ENCODE measurements at regions not wholly inside any gene's neighbourhood (a gene's known extent, or its start where the extent isn't known, plus 50 kb on each side); places are given as distances from the start of the nearest gene placed in this dataset.
"Not testable (repeated sequence)": the region's sequence is repeated elsewhere in the genome, so short reads cannot be mapped to it uniquely, and the experiment has no call there.

DNA sequence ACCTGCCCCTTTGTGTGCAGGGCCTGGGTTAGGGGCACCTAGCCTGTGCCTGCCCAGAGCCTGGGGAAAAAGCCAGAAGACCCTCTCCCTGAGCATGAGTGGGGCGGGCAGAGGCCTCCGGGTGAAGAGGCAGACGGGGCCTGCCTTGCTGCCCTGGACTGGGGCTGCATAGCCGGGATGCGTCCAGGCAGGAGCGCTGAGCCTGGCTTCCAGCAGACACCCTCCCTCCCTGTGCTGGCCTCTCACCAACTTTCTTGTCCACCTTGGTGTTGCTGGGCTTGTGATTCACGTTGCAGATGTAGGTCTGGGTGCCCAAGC is 216.1 kb downstream of the TMEM121 start:
- no peak for DNase-seq

DNA sequence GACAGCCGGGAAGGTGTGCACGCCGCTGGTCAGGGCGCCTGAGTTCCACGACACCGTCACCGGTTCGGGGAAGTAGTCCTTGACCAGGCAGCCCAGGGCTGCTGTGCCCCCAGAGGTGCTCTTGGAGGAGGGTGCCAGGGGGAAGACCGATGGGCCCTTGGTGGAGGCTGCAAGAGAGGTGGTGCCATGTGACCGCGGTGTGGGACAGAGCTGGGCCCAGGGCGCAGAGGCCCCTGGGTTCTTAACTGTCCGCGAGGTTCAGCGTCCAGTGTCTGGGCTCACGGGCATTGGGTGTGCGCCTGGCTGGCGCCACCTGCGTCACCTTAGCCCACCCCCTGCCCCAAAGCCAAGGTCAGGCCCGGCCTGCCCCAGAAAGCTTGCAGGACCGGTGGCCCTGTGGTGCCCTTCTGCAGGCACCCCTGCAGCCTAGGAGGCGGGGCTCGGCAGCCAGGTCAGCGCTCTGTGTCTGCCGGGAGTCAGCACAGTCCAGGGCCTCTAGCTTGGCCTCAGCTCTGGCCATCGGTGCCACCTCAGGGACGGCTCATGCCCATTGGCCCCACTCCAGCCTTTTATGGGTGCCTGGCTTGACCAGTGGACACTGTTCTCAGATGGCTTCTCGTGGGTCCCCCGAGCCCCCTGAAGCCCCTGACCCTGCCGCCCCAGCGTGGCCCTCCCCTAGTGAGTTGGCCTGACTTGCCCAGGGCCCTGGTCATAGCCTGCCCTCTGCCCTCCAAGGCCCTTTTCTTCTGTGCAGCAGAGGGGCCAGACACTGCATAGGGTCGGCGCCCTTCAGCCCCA is 216.7 kb downstream of the TMEM121 start:
- not testable (repeated sequence) for DNase-seq

DNA sequence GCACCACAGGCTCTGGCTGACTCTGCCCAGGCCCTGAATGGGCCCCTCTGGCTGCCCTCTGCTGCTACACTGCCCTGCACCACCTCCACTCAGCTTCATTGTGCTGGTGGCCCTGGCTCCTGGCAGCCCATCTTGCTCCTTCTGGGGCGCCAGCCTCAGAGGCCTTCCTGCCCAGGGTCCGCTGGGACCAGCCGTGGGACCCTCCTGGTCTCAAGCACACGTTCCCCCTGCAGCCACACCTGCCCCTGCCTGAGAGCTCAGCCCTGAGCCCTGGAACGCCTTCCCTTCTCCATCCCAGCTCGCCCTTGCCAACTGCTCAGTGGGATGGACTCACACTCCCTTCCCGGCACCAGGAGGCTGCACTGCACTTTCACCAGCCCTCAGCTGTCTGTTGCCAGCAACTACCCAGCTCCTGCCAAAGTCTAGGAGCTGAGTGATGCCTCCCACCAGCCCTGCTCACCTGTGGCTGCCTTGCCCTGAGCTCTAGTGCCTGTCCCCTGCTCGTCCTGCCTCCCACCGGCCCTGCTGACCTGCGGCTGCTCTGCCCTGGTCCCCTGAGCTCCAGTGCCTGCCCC is 217.9 kb downstream of the TMEM121 start:
- not testable (repeated sequence) for DNase-seq

DNA sequence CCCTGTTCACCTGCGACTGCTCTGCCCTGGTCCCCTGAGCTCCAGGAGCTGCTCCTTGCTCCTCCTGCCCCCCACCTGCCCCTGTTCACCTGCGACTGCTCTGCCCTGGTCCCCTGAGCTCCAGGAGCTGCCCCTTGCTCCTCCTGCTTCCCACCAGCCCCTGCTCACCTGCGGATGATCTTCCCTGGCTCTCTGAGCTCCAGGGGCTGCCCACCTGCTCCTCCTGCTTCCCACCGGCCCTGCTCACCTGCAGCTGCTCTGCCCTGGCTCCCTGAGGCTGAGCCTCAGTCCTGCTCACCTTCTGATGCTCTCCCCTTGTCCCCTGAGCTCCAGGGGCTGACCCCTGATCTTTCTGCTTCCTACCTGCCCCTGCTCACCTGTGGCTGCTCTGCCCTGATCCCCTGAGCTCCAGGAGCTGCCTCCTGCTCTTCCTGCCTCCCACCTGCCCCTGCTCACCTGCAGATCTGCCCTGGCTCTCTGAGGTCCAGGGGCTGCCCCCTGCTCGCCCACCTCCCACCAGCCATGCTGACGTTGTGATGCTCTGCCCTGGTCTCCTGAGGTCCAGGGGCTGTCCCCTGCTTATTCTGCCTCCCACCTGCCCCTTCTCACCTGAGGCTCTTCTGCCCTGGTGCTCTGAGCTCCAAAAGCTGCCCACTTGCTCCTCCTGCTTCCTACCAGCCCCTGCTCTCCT is 219.2 kb downstream of the TMEM121 start:
- no peak for DNase-seq

DNA sequence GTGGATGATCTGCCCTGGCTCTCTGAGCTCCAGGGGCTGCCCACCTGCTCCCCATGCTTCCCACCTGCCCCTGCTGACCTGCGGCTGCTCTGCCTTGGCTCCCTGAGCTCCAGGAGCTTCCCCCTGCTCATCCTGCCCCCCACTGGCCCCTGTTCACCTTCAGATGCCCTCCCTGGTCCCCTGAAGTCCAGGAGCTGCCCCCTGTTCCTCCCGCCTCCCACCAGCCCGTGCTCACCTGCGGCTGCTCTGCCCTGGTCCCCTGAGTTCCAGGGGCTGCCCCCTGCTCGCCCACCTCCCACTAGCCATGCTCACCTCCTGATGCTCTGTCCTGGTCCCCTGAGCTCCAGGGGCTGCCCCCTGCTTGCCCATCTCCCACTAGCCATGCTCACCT is 219.7 kb downstream of the TMEM121 start:
- DNase-seq, result no peak

DNA sequence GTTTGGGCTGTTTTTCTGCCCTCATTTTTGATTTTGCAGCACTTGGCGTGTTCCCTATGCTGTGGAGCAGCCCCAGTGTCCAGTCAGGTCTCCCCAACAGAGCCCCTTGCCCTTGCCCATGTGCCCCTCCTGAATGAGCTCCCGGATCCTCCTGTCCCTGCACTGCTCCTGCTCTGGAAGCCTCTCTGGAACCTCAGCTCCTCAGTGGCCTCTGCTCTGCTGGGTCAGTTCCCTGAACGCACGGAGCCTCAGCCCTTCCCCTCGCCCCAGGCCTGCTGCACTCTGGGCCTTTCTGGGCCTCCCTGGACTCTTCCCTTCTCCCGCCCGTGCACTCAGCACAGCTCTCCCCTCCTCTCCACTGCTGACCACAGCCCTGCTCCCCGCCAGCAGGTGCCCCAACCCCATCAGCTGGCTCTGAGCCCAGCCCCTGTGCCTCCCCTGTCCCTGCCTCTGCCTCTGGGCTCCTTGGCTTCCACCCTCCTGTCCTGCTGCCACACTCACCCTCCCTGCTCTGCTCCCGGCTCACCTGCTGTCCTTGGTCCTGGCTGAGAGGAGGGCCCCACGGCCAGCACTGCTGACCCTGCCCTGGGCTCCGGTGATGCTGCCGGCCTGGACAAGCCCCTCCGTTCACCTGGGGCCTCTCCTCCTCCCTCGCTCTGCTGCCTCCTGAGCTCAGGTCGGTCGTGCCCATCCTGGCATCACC is 220.6 kb downstream of the TMEM121 start:
- not testable (repeated sequence) for DNase-seq

DNA sequence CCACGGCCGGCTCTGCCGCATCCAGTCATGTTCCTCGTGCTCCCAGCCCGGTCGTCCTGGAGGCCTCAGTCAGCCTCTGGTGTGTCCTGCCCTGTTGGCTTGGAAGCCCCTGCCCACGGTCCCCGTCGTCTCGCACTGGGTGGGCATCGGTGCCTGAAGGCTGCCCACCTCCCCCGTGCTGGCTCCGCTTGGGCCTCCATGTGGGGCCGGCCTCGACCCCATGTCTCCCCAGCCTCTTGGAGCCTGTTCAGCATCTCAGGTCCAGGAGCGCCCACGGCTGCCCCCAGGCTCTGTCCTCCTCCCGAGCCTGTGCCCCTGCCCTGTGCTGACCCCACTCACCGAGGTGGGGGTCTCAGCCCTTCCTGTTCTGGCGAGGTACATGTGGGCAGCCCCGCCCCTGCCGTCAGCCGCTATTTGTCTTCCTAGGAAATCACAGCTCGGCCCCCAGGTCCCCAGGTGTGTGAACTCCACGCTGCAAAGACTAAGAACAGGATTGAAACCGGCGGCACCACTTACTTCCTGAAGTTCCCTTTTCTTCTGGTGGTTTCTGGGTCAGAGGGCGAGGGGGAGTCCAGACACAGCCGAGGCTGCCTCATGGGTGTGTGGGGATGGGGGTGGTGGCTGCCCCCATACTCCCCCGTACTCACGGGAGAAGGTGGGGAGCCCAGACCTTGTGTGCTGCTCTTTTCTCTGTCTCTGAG is 221.3 kb downstream of the TMEM121 start:
- DNase-seq, result not testable (repeated sequence)

DNA sequence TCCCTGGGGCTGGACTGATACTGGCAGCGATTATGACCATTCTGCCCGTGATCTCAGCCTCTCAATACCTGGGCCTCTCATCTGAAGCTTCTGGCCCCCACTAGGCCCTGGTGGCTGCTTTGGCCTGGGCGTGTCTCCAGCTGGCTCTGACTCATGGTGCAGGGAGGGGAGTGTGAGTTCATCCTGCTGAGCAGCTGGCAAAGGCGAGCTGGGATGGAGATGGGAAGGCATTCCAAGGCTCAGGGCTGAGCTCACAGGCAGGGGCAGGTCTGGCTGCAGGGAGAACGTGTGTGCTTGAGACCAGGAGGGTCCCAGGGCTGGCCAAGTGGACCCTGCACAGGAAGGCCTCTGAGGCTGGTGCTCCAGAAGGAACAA is 221.8 kb downstream of the TMEM121 start:
- no peak for DNase-seq

DNA sequence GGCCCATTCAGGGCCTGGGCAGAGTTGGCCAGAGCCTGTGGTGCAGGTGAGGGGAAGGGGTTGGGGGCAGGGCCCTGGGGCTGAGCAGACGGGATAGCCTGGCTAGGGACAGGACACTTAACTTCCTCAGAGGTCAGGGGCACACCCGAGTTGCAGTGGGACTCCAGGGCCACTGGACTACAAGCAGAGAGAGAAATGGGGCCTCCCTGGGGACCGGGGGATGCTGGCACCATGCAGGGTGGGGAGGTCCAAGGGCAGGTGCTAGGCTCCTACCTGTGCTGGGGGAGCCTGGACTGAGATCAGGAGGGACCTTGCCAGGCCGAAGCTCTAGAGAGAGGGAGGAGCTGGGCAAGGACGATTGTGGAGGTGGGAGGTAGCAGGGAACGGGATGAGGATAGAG is 222.3 kb downstream of the TMEM121 start:
- DNase-seq, result not testable (repeated sequence)

DNA sequence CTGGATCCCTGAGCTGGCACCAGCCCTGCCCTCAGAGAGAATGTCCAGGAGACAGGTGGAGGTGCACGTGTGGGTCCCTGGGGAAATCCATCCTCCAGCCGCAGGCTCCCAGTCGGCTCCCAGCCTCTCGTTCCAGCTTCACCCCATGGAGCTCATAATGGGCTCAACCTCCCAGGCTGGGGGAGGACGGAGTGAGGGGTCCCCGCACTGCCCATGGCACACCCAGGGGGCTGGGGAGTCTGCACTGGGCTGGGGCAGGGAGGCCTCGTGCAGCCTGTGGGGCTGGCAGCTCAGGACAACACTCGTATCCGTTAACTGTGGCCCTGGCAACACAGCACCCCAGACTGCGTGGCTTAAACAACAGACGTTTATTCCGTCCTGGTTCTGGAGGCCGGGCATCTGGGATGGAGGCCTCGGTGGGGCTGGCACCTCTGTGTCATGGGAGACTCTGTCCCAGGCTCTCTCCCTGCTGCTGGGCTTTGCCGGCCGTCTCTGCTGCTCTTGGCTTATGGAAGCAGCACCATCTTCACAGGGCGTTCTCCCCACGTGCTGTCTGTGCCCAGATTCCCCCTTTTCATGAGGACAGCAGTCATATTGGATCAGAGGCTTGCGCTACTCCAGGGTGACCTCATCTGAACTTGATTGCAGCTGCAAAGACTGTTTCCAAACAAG is 223.6 kb downstream of the TMEM121 start:
- not testable (repeated sequence) for DNase-seq

DNA sequence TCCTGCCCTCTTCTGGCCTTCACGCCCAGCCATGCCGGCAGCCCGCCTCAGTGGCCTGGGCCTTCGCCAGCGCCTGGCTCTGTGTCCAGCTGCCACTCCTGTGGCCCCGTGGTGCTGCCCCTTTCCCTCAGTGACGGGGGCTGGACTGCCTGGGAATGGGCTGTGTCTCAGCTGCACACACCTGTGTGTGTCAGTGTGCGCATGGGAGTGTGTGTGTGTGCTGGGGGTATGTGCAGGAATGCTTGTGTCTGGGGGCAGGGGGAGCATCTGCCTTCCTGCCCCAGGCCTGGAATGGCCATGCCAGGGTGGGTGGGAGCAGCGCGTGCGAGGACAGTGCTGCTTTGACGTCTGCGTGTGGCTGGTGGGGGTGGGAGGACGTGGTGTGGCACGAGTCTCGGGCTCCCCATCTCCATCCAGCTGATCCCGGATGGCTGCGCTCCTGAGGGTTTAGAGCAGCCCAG is 224.9 kb downstream of the TMEM121 start:
- not testable (repeated sequence) for DNase-seq

DNA sequence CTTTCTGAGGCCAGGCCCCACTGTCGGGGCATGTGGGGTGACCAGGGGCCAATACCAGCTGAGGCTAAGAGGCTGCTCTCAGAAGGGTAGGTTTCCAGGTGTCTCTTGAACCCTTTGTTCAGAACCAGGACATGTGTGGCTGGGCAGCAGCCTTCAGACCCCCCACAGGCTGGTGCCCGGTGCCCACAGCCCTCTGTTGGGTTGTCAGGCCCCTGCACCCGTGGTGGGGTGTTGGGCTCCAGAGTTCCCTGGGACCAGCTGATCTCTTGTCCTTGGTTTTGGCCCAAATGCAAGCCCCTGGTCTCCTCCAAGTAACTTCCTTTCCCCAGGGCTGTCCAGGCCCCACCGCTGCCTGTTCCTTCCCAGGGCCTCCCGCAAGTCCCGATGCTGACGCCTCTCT is 226.0 kb downstream of the TMEM121 start:
- not testable (repeated sequence) for DNase-seq

DNA sequence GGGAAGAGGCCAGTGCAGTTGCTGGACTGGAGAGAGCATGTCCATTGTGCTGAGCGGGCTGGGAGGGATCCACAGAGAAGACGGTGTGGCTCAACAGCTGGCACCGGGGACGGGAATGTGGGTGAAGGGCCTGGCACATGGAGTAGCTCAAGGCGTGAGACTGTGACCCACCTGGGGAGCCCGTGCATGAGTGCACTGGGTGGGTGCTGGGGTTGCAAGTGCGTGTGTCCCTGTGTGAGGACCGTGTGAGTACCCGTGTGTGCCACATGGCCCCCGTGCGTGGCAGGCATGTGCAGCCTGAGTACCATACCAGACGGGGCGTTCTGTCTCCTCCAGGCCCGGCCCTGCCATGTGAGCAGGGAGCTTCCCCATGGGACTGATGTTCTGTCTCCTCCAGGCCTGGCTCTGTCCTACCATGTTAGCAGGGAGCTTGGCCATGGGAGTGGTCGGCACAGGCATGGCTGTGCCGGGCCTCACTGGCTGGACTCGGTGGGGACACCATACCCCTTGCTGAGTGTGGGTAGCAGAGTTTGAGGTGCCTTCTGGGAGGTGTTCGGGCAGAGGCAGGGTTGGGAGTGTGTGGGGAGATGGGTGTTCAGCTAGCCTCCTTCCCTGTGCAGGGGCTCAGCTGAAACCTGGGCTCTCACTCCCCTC is 234.4 kb downstream of the TMEM121 start:
- no peak for DNase-seq

DNA sequence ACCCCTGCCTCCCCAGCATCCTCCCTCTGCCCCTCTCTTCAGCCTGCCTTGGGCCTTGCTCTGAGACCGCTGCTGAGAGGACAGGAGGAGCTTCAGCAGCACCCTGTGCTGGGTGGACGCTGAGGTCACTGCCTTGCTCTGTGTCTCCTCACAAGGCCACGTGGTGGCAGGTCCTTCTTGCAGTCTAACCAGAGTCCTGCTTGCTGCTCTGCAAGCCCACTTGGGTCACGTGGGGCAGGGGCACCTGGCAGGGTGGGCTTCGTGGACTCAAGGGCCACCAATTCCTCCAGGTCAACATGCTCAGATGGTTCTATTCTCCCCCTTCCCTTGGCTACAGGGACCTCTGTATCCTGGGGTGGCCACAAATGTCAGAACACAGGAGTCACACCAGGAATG is 235.0 kb downstream of the TMEM121 start:
- not testable (repeated sequence) for DNase-seq

DNA sequence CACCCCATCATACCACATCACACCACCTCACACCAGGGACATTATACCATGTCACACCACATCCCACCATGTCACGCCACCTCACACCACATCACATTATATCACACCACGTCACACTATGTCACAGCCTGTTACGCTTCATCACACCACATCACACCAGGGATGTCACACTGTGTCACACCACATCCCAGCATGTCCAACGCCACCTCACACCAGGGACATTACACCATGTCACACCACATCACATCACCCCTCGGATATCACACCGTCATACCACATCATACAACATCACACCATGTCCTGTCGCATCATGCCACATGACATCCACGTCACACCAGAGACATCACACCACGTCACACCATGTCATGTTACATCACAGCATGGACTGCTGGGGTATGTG is 235.5 kb downstream of the TMEM121 start:
- no peak for DNase-seq

DNA sequence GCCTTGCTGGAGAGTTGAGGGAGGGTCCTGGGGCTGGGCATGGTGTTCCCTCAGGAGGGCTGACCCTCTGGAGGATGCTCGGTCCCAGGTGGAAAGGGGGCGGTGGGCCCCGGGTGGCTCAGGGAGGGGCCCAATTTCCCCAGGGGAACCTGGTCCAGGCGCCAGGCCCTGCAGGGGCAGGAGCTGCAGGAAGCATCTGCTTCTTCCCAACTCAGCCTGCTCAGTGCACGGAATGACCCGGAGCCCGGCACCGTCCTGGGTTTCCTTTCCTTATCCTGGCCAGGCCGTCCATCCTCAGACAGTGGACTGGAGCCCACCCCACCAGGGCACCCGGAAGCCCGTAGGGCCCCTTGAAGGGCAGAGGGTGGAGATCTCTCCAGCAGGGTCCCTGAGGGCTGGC is 235.9 kb downstream of the TMEM121 start:
- not testable (repeated sequence) for DNase-seq

DNA sequence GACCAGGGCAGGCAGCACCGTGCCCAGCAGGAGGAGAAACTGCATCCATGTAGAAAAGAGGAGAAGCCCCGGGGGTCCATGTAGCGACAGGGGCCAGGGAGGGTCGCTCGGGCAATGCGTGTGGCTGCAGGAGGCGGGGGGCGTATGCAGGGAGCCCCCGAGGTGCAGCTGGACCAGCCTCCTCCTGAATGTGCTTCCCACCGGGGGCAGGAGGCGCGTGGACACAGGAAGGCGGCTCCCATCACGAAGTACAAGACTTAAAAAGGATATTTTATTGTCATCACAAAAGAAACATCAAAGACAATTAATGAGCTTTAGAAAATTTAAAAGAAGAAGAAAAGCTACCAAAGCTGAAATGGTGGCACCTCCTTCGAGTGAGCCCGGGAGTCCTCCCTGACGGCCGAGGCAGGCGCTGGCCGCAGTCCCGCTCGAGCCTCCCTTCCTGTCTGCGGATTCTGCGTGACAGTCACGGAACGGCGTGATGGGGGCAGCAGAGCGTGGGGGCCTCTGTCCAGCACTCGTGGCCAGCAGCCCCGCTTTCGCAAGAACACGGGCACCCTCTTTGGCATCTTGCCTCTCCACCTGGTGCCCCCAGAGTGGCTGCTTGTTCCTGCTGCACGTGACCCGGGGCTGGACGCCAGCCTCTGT is 238.0 kb downstream of the TMEM121 start:
- DNase-seq, result not testable (repeated sequence)

DNA sequence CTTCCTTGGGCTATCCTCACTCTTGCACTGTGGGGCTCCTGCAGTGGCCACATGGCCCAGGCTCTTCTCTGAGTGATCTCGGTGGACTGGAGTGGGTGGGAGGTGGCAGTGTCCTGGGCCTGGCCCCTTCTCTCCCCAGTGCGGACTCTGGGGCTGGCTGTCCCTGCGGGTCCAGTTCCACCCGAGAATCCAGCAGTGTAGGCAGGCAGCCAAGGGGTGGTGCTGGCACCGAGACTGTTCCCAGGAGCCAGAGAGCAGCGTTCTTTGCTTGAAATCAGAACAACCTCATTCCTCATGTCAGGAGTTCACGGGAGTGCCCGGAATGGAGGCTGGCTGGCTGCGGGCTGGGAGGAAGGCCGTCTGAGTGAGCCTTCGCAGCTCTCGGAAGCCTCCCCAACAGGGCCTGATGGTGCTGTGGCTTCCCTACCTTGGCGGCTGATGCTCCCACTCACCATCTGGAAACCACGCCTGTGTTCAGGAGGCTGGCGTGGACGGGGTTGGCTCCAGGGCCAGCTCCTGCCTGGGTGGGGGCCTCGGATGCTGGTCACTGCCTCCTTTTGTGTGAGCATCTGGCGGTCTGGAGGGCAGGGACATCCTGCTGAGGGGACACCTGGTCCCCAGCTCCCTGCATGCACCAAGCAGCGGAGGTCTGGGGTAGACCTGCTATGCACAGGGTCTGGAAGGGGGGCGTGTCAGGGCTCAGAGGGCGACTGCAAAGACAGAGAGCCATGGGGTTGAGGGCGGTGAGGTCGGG is 238.9 kb downstream of the TMEM121 start:
- not testable (repeated sequence) for DNase-seq

DNA sequence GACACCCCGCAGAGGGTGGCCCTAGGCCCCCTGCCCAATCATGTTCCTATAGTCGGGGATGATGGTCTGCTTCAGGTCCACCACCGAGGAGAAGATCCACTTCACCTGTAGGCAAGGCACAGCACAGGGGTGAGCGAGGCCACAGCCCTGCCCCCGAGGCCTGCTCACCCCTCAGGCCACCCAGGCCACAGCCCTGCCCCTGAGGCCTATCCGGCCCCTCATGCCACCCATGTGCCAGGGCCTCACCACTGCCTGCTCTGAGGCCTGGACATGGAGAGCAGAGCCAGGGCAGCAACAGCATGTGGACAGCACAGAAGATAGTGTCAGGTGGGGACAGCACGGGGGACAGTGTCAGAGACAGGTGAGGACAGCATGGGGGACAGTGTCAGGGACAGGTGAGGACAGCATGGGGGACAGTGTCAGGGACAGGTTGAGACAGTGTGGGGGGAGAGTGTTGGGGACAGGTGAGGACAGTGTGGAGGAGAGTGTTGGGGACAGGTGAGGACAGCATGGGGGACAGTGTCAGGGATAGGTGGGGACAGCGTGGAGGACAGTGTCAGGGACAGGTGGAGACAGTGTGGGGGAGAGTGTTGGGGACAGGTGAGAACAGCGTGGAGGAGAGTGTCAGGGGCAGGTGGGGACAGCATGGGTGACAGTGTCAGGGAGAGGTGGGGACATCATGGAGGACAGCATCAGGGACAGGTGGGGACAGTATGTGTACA is 239.7 kb downstream of the TMEM121 start:
- DNase-seq, result no peak

DNA sequence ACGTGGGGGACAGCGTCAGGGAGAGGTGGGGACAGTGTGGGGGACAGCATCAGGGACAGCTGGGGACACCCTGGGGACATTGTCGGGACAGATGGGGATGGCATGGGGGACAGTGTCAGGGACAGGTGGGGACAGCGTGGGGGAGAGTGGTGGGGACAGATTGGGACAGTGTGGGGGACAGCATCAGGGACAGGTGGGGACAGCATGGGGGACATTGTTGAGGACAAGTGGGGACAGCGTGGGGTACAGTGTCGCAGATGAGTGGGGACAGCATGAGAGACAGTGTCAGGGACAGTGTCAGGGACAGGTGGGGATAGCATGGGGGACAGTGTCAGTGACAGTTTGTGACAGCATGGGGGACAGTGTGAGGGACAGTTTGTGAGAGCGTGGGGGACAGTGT is 240.9 kb downstream of the TMEM121 start:
- no peak for DNase-seq
